Hematopoietic multipotent progenitor cell treated with erythropoietin and hydrocortisone succinate and interleukin-3 and kit ligand, for 15 days (in vitro differentiated cells): ENCODE measurements at regions not wholly inside any gene's neighbourhood (a gene's known extent, or its start where the extent isn't known, plus 50 kb on each side); places are given as distances from the start of the nearest gene placed in this dataset.
"Not testable (repeated sequence)": the region's sequence is repeated elsewhere in the genome, so short reads cannot be mapped to it uniquely, and the experiment has no call there.

Experiments
- DNase-seq: peaks from one replicate; pipeline ENCODE4 v3.0.0-alpha.2; 2015; ENCODE audit warnings: low spot score

DNA sequence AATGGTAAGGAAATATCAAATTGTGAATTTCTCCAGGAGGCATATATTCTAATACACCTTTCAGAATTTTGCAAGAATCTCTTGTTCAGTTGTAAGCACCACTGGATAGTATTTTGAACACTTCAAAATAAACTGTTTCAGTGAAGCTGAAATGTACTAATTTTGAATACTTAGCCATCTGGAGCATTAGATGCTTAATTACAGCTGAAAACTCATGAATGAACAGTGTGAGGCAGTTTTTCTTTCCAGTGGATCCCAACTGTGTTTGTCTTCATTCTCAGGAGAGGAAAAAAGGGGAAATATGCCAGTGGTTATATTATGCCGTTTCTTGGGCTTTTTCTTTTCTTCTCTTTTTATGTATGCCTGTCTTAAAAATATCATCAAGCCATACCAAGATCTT, 306.0 kb upstream of the SEMA6A start:
- DNase-seq = no peak

- DNase-seq = no peak
Measured at GRCh38 chr5:116880150-116880549, 305.5 kb upstream of the SEMA6A start.

DNA sequence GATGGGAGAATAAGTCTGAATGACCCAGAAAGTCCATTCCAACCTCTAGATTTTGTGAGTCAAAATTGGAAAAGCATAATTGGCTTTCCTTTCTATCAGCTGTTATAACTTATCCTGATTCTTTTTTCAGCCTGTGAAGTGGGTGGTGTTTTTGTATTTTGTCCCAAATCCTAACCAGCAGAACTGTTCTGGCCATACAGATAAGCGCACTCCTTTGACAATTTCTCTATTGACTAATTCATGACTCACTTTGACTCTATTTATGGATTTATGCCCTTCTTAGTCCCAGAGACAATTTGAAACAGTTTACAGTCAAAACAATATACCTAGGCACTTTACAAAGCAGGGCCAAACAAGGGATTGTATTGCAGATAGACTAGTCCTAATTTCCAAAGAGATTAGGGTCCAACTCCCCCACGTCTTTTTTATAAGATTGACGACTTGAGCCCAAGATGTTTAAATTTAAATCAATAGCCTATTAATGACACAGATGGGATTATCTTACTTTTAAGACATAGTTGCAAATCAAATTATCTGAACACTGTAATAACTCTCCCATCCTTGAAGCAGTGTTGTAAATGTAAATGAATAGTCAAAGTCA, 301.7 kb upstream of the SEMA6A start:
- DNase-seq = no peak

DNA sequence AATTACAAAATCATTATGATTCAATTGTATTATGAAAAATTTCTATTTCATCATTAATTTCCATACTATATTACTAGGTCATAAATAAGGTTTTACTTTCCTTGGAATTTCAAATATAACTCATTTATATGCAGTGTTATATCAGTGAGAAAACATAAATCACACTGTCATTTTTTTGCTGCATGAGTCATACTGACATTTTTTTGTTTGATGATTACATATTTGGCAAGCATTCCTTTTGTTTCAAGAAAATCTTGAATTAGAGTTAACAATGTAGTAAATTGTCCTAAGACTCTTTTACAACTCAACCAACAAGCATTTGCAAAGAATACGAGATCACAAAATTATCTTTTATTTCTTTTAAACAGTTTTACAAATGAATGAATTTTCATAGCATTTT, 298.4 kb upstream of the SEMA6A start:
- DNase-seq = no peak

GRCh38 chr5:116872486-116872885, 297.9 kb upstream of the SEMA6A start:
- no peak for DNase-seq

- DNase-seq = not testable (repeated sequence)
Measured at GRCh38 chr5:116867825-116868224, 293.2 kb upstream of the SEMA6A start.

DNA sequence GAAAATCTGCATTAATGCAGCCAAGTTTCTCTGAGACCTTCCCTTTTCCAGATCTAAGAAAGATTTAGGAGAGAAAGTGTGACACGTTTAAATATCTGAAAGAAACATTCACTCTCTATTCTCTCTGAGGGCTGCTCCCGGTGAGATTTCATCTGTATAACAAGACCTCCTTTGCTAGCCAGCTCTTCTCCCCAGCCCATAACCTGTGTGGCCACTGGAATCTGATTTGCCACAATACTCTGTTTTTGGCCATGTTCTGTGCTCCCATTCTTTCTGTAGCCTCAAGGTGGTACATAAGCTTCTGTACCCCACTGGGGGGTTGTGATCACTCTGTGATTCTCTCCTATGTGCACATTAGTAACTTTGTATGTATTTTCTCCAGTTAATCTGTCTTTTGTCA, 291.0 kb upstream of the SEMA6A start:
- DNase-seq = no peak

- DNase-seq = no peak
Measured at GRCh38 chr5:116864838-116865190, 290.2 kb upstream of the SEMA6A start.

DNA sequence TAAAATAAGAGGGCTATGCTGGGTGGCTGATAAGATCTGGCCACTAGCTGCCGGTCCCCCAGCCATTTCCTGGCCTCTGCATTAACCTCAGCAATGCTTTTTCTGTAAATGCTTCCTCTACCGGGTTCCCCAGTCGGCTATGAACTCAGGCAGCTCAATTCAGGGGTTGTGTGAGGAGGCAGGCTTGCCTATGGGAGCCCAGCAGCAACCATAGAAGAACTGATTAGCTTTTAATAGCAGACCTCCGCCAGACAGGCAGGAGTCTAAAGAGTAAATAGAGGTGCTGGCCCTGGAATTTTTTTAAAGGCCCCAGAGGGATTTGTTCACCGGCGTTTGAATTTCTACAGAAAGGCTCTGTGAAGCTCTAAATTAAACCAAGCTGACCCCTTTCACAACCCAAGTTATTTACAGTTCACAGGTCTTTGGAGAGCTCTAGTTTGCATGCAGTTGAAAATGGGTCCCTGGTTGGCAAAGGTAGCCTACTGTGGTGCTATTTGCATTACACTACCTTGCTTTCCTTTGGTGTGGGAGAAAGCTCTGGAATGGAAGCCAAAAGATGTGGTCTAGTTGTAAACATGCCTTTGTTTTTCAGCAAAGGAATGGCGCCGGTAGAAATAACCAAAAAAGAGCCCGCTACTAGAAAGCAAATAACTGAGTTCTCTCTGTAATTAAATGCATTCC, 289.7 kb upstream of the SEMA6A start:
- DNase-seq = no peak

DNA sequence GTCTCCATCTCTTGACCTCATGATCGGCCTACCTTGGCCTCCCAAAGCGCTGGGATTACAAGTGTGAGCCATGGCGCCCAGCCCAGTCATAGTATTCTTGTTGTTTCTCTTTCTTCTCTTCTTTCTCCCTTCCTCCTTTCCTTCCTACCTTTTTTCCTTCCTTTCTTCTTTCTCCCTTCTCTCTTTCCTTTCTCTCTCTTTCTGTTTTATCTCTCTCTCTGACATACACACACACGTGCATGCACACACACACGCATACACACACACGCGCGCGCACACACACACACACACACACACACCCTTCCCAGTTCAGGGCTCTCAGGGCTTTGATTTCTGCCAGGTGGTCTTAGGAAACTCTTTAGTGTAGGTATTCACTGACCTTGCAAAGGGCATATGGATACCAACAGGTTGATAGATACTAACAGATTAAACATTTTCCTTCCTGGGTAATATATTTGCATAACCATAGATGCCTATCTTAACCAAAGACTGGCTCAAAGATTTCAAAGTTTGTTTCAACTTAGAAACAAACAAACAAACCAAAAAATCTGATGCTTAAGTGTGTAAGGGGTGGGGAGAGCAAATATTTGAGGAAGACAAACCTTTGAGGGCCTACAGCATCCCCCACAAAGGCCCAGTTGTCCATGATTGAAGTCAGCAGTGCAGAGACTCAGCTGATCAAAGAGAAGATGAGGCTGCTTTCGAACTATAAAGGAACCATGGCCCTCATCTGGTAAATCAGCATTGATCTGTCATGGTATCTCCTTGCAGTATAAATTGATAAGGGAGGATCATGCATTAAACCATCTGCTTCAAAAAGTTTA, 288.2 kb upstream of the SEMA6A start:
- DNase-seq = no peak

DNA sequence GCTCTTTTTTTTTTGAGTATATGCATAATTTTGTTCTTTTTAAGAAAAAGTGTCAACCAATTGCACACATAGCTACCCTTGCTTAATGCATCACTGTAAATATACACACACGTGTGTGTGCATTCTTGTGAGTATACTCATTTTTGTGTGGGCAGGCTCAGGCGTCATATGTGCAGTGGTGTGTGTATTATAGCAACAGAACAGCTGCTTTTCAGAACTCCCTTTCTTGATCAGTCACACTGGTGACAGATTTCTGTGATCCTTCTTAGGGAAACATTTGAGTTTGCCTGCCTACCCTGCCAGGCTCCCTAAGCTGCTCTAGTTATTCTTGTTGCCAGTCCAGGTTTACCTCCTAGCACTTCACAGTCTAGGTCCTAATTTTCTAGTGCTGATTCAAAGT, 287.0 kb upstream of the SEMA6A start:
- DNase-seq = no peak

GRCh38 chr5:116861097-116861496, 286.5 kb upstream of the SEMA6A start:
- DNase-seq = no peak

- DNase-seq = no peak
Measured at GRCh38 chr5:116859666-116860320, 285.2 kb upstream of the SEMA6A start.

DNA sequence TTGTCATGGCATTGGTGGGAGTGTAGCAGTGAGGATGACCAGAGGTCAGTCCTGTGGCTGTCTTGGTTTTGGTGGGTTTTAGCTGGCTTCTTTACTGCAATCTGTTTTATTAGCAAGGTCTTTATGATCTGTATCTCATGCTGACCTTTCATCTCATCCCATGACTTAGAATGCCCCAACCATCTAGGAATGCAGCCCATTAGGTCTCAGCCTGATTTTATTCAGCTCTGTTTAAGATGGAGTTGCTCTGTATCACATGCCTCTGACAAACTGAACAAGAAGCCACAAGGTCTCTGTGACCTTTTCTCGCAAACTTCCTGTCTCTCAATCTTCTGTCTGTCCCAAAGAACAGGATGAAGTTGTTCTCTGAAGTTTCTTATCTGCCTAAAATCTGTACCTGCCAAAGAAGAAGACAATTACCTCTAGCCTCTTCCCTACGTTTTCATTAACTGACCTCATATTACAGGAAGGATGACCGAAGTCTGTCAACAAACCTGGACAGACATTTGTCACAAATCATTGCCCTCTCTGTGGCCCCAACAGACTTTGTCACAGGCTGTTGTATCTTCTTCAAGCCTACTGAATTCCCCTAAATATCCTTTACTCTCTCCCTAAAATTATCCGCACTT, 284.2 kb upstream of the SEMA6A start:
- no peak for DNase-seq

- DNase-seq = not testable (repeated sequence)
Measured at GRCh38 chr5:116858020-116858419, 283.4 kb upstream of the SEMA6A start.

- no peak for DNase-seq
Measured at GRCh38 chr5:116856271-116856670, 281.6 kb upstream of the SEMA6A start.

DNA sequence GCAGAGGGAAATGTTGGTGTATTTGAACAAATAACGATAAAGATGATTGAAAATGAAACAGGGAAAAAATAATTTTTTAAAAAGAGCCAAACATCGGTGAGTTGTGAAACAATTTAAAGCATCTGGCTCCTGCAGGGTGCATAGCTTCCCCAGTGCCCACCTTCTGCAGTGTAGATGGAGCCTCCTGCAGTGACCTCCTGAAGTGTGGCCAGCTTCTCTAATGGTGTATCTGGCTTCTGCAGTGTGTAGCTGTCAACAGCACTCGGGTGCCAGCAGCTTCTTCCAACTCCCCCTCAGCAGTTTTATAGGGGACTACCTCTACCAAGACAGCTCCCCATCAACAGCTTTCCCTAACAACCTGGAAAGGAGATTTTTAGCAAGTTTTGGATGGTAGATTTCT, 279.4 kb upstream of the SEMA6A start:
- DNase-seq = no peak

DNA sequence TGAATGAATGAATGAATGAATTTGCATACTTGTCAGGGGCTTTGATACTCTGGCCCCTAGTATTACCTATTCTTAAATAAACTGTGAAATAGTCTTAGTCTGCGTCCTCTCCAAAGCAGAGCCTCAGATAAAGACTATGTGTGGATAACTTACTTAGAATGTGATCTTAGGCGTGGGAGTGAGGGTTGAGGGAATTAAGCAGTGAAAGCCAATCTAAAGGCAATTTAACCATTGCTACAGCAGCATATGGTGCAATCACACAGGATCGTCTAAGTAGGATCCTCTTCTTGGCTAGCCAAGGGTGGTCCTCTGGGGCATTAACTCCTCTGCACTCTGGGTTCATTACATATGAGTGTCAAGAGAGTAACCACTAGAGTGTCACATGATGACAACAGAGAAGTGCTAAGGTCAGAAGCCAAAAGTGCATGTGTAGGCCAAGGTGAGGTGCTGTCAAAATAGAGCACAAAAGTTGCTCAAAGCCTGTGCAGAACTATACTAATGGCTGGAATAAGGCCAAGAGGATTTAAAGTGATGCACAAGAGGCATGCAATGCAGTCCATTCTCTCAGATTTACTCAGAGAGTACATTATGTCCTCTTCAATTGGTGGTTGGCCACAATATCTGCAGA, 274.4 kb upstream of the SEMA6A start:
- DNase-seq = no peak

- DNase-seq = no peak
Measured at GRCh38 chr5:116847960-116848359, 273.3 kb upstream of the SEMA6A start.

DNA sequence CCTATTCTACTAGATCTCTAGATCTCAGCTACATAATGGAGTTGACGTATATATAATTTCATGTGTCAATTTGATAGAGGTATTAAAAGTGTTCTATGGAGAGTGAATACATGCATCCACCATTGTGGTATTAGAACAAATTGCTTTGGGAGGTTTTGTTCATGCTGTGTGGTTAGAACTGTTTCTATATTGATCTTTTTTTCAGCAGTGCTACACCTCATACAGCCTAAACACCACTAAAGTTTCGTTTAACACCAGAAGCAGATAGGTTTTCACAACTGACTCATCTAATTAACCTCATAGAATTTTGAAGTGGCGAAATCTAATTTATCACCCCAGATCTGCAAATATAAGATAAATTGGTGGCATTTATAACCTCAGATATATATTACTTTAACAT, 269.4 kb upstream of the SEMA6A start:
- no peak for DNase-seq

- no peak for DNase-seq
Measured at GRCh38 chr5:116842514-116842961, 267.9 kb upstream of the SEMA6A start.

GRCh38 chr5:116841734-116842133, 267.1 kb upstream of the SEMA6A start:
- no peak for DNase-seq
